ENCODE measurements at regions not wholly inside any gene's neighbourhood (a gene's known extent, or its start where the extent isn't known, plus 50 kb on each side); places are given as distances from the start of the nearest gene placed in this dataset.

DNA sequence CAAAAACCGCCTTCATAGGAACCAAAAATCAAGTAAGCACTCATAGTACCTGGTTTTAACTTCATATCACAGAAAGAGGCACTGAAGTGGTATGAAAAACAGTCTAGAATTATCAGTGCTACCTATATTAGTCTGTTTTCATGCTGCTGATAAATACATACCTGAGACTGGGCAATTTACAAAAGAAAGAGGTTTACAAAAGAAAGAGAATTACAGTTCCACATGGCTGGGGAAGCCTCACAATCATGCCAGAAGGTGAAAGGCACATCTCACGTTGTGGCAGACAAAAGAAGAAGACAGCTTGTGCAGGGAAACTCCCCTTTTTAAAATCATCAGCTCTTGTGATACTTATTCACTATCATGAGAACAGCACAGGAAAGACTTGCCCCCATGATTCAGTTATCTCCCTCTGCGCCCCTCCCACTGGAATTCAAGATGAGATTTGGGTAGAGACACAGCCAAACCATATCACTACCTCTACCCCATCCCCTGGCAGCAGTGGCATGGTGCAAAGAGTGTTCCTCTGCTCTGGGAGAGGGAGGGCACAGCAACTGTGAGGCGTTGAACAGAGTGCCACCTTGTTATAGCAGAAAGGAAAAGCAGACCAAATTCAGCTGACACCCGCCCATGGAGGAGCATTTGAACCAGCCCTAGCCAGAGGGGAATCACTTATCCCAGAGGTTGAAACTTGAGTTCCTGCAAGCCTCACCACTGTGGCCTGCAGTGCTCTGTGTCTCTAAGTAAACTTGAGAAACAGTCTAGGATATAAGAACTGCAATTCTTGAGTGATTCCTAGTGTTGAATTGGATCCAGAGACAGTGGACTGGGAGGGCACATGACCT lies 61.9 kb upstream of the PTPRZ1 start:
- no peak for DNase-seq (ENCODE audit: low read depth in 4 of 4, low spot score in 1 of 4)

GRCh38 chr7:121807078-121807477 lies 65.9 kb upstream of the PTPRZ1 start:
- DNase-seq (ENCODE audit: low read depth in 4 of 4, low spot score in 1 of 4), result no peak

DNA sequence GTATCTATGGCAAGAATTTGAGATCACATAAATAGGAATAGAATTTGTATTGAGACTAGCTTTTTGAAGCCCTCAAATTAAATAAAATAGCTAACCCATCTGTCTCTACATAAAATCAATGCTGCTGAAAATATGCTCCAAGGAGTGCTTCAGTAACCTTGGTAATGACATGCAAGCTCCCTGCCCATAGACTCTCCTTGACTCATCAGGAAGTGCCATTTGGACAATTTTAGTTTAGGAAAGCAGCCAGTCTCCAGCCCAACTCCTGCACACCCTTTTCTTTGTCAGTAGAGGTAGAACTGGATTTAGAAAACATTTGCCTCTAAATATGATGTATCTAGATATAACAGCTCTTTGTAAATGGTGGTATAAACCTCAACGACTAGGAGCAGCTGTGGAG lies 69.9 kb upstream of the PTPRZ1 start:
- no peak for DNase-seq (ENCODE audit: low read depth in 4 of 4, low spot score in 1 of 4)

DNA sequence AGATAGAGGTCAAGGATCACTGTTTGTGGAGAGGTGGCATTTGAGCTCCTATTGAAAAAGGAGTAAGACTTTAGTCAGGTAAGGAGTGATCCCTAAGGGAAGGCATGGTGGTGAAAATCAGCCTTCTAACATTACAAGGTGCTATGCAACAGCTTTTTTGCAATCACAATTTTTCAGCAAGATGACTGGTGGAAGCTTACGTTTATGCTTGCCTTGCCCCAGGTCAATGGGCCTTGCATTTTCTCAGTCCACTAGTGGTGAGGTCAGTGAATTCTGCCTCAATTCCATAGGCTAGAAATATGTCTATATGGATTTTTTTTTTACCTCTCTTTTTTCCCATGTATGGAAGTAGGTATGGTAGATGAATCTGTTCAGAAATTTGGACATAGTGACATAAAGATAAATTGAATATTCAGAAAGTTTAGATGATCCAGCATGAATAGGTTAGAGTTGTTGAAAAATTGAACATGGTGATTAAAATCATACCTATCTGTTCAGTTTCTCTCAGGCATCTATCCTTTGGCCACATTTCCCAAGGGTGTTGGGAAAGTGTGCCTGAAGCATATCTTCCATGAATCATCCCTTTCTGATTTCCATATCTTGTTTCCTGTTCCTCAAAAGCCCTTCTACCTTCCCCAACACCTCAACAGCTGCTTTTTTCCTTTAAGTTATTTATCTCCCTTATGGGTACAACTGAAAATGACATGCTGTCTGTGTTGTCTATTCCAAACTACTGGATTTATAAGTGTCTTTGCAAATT lies 71.9 kb upstream of the PTPRZ1 start:
- DNase-seq (ENCODE audit: low read depth in 4 of 4, low spot score in 1 of 4), result no peak

DNA sequence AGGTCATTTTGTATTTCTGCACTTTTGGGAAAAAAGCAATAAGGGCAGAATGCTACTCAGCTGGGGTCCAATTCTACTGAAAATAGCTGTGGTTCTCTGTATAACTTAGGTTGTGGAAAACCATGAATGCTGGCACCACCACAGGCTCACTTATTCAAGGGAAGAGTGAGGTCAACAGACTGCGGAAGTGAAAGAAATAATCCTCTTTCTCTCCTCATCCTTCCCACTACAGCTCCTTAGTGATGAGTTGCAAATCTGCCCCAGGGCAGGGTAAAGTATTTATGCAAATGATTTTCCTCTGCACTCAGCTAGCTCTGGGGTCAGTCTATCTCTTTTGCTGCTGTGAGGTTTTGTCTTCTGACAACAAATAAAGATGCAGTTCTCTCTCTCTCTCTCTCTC lies 74.1 kb upstream of the PTPRZ1 start:
- DNase-seq (ENCODE audit: low read depth in 4 of 4, low spot score in 1 of 4), result no peak

DNA sequence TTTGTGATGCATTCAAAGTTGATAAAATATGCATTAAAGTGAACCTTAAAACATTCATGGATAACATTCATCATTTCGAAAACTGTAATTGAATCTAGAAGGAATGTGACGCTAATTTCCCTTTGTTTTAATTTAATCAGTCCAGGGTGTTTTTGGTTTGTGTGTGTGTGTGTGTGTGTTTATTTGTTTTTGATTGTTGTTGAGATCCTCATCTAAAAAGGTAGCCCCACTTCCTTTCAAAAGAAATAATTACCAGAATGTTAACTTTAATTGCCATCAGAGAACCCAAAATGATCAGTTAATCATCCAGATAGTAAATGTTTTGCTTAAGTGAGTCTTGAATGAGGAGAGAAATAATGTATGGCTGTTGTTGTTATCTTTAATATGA lies 74.5 kb upstream of the PTPRZ1 start:
- no peak for DNase-seq (ENCODE audit: low read depth in 4 of 4, low spot score in 1 of 4)

- DNase-seq (ENCODE audit: low read depth in 4 of 4, low spot score in 1 of 4), result no peak
Measured at GRCh38 chr7:121797657-121798452, 75.1 kb upstream of the PTPRZ1 start.

- DNase-seq (ENCODE audit: low read depth in 4 of 4, low spot score in 1 of 4), result no peak
Measured at GRCh38 chr7:121796936-121797656, 75.9 kb upstream of the PTPRZ1 start.

- no peak for DNase-seq (ENCODE audit: low read depth in 4 of 4, low spot score in 1 of 4)
Measured at GRCh38 chr7:121796381-121796780, 76.6 kb upstream of the PTPRZ1 start.

- no peak for DNase-seq (ENCODE audit: low read depth in 4 of 4, low spot score in 1 of 4)
Measured at GRCh38 chr7:121795736-121796135, 77.2 kb upstream of the PTPRZ1 start.

DNA sequence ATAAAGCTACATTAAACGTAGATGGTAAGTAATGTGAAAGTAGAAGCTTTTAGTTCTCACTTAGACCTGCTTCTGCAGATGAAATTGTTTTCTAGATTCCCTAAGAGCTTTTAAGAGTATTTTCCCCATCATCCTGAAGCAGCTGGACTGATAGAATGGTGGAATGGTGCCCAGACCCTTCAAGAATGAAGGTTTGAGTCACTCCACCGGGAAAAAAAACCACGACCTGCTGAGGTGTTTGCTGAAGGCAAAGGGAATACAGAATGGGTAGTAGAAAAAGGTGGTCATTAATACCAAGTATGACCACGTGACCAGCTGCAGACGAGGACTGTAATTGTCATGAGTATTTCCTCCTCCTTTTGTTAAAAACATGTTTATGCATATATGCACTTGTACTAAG lies 79.2 kb upstream of the PTPRZ1 start:
- DNase-seq (ENCODE audit: low read depth in 4 of 4, low spot score in 1 of 4), result no peak

GRCh38 chr7:121777672-121778071 lies 95.3 kb upstream of the PTPRZ1 start:
- DNase-seq (ENCODE audit: low read depth in 4 of 4, low spot score in 1 of 4), result no peak

DNA sequence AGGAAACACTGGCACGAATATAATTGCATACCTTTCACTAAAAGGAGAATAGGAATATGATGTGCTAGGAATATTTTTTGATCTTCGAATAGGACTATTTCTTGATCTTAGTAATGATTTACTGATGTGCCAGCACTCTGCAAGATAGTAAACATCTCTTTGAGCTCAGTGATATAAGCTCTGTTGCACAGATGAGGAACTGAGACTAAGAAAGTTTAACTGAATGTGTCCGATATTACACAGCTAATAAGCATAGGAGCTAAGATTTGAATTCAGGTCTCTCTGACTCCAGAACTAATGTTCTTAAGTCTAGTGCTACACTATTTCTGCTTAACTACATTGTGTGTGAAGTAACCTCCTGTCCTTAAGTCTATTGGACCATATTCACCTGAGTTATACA lies 98.4 kb upstream of the PTPRZ1 start:
- DNase-seq (ENCODE audit: low read depth in 4 of 4, low spot score in 1 of 4), result no peak

GRCh38 chr7:121766676-121767075 lies 106.3 kb upstream of the PTPRZ1 start:
- no peak for DNase-seq (ENCODE audit: low read depth in 4 of 4, low spot score in 1 of 4)

- no peak for DNase-seq (ENCODE audit: low read depth in 4 of 4, low spot score in 1 of 4)
Measured at GRCh38 chr7:121761399-121761798, 111.6 kb upstream of the PTPRZ1 start.

DNA sequence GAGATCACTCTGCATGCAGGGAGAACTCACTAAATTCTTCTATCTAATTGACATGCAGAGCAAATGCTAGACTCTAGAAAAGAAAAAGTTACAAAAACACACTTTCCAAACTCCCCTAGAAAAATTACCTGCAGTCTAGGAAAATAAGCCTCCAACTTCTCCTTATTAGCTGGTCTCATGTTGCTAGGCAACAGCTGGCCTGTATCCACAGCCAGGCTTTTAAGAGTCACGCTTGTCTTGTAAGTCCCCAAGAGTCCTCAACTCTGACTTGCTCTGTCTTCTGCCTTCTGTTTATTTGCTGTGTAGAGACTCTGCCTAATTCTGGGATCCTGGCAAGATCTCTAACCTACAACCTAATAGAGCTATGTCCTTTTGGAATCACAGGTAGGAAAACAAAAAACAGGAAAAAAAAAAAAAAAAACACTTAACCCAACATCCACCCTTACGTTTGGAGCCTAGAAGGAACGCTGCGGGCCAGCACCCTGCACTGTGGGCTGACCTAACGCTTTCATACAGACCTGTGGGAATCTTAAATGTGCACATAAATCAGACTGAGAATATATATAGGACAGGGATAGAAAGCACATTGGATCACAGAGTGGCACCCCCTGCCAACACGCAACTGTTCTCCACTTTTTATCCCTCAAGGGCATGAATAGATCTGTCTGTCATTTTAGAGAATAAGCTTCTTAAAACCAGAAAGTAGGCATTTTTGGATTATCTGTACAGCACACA lies 117.0 kb upstream of the PTPRZ1 start:
- DNase-seq (ENCODE audit: low read depth in 4 of 4, low spot score in 1 of 4), result no peak

DNA sequence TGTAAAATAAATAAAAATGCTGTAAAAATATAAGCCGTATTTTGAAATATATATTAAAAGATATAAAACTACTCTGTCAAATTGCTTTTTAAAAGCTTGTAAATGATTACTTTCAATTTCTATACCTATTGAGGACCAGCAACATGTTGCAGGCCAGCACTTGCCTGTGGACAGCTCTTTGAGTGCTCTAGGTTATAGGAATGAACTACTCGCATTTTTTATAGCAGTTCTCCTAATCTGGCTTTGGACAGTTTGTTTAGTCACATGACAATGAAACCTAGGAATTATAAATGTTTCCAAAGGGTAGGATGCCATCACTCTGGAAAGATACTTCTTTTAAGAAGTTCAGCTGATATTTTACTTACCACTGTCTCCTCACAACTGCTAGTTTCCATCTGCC lies 117.7 kb upstream of the PTPRZ1 start:
- DNase-seq (ENCODE audit: low read depth in 4 of 4, low spot score in 1 of 4), result no peak

DNA sequence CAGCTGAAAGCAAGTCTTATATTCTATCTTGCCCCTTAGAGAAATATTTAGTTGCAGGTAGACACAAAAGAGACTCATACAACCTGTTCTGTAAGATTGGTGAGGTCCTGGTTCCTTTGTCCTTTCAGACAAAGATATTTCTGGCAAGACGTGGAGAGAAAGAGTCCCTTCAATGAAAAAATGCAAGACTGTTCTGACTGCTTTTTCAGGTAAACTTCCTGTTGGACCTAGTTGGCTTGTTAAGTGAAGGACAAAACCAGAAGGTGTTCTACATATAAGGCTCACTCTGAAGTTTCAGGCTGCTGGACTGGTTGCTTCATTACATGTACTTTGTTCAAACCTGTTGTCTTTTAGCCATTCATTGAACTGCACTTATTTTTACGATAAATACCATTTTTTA lies 119.0 kb upstream of the PTPRZ1 start:
- no peak for DNase-seq (ENCODE audit: low read depth in 4 of 4, low spot score in 1 of 4)

GRCh38 chr7:121752706-121753105 lies 120.3 kb upstream of the PTPRZ1 start:
- DNase-seq (ENCODE audit: low read depth in 4 of 4, low spot score in 1 of 4), result no peak

DNA sequence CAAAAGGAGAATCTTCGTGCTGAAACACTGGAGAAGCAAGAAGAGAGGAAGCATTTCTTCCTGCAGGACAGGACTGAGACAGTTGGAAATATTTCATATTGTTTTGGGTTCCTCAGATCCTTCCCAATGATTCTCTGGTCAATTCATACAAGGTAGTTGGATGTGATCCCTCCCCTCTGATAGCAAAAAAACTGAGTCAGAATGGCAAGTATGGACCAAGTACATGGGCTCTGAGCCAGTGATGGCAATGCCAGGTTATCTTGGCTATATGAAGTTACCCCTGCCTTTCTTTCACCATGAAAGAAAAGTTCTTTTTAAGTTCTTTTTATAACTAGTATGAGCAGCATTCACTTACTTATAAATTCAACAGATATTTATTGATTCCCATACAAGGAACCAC lies 124.4 kb upstream of the PTPRZ1 start:
- no peak for DNase-seq (ENCODE audit: low read depth in 4 of 4, low spot score in 1 of 4)

Measured in stimulated activated CD4-positive, alpha-beta T cell treated with anti-CD3 and anti-CD28 coated beads, Interleukin-1b, Interleukin-23, amount 100 ng/mL, for 24 hours (primary cell).